HepG2 (cell line): ENCODE measurements at regions not wholly inside any gene's neighbourhood (a gene's known extent, or its start where the extent isn't known, plus 50 kb on each side); places are given as distances from the start of the nearest gene placed in this dataset.

Source experiments
- ELF1 ChIP-seq: sonication (generic); formaldehyde crosslinking; IDR thresholded peaks from 2 replicates; pipeline ENCODE4 v1.4.0; 2020; ENCODE audit warnings: missing genetic modification reagents
- RFX5 ChIP-seq: IDR thresholded peaks from 2 replicates; pipeline ENCODE4 v1.6.1; 2011; ENCODE audit warnings: low read depth, low read length, improper control_type of control experiment
- TCF7 ChIP-seq: sonication (generic); IDR thresholded peaks from 2 replicates; pipeline ENCODE4 v1.6.1; 2016; ENCODE audit warnings: antibody characterized with exemption, low read depth
- TEAD2 ChIP-seq: sonication (generic); formaldehyde crosslinking; IDR thresholded peaks from 2 replicates; pipeline ENCODE4 v1.9.0; 2021; ENCODE audit warnings: missing genetic modification reagents
- ZBTB7A ChIP-seq: sonication (generic); formaldehyde crosslinking; IDR thresholded peaks from 2 replicates; pipeline ENCODE4 v1.8.0; 2022; ENCODE audit warnings: mild to moderate bottlenecking, missing genetic modification reagents
- ZFP41 ChIP-seq: sonication (generic); formaldehyde crosslinking; IDR thresholded peaks from 2 replicates; pipeline ENCODE4 v1.4.0; 2020; ENCODE audit warnings: mild to moderate bottlenecking, missing genetic modification reagents, borderline replicate concordance
- ZNF34 ChIP-seq: sonication (generic); formaldehyde crosslinking; IDR thresholded peaks from 2 replicates; pipeline ENCODE4 v1.4.0; 2020; ENCODE audit warnings: mild to moderate bottlenecking, missing genetic modification reagents, borderline replicate concordance
- ZNF629 ChIP-seq: sonication (generic); formaldehyde crosslinking; conservative IDR thresholded peaks from 2 replicates; pipeline ENCODE4 v1.5.0; 2020; ENCODE audit warnings: missing genetic modification reagents
- TF ChIP-seq, protein P1 (sequence below), 2 experiments: sonication (generic) in 1 of 2; formaldehyde crosslinking in 1 of 2; IDR thresholded peaks; 2 replicates each; pipeline versions ENCODE4 v1.5.1 to v1.6.1; 2011 to 2020; ENCODE audit warnings: borderline replicate concordance in 1 of 2, low read depth in 1 of 2, low read length in 1 of 2, mild to moderate bottlenecking in 1 of 2, missing genetic modification reagents in 1 of 2, moderate library complexity in 1 of 2

DNA sequence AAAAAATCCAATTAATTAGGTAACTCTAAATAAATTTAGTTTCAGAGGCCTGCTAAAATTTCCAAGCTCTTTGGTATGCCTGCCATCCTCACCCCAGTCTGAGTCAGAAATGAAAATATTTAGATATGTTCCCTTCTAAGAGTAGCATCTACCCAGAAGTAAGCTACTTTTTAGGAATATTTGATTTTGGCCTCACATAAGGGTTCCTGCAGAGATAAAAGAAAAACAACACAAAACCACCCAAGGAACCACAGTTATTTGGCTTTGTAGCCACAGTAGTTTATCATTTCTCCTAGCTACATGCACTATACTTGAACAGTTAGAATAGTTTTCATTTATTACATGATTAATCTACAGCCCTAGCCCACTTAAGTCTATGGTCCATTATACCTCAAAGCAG lies 192.6 kb upstream of the FAM241A start:
- TF ChIP-seq ZBTB7A (no peak), RFX5 (no peak), TEAD2 (no peak), ZFP41 (CRISPR knock-in tag) (no peak), ZNF629 (CRISPR knock-in tag) (no peak), ELF1 (CRISPR knock-in tag) (no peak), TCF7 (no peak), ZNF34 (CRISPR knock-in tag) (no peak)
- TF ChIP-seq, protein P1, sequence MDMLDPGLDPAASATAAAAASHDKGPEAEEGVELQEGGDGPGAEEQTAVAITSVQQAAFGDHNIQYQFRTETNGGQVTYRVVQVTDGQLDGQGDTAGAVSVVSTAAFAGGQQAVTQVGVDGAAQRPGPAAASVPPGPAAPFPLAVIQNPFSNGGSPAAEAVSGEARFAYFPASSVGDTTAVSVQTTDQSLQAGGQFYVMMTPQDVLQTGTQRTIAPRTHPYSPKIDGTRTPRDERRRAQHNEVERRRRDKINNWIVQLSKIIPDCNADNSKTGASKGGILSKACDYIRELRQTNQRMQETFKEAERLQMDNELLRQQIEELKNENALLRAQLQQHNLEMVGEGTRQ (IDR thresholded peaks at IDR 0.05; ENCODE audit: low read depth, low read length), result no peak
- TF ChIP-seq, protein P1 (CRISPR knock-in tag; IDR thresholded peaks at IDR 0.05; ENCODE audit: borderline replicate concordance), result no peak
